GM23338 (cell line): ENCODE measurements at regions not wholly inside any gene's neighbourhood (a gene's known extent, or its start where the extent isn't known, plus 50 kb on each side); places are given as distances from the start of the nearest gene placed in this dataset.
A peak's percentile ranks its signal among the peaks of the same experiment; 100 is the strongest.

ENCODE experiments used
- ATAC-seq: fragments of 200-7000 bp; cut with Tn5 transposase; 3 replicates; pipeline ENCODE4 v1.9.1; 2020
- DNase-seq: peaks from one replicate; pipeline ENCODE4 v3.0.0-alpha.2; 2015; ENCODE audit warnings: low spot score
- H2AFZ ChIP-seq: fragments of 200-600 bp; sonication (generic); 2 replicates; pipeline ENCODE4 v1.8.0; 2016; ENCODE audit warnings: antibody characterized with exemption, mild to moderate bottlenecking, moderate library complexity
- H3F3A ChIP-seq: fragments of 200-600 bp; sonication (generic); replicated peaks from 2 replicates; pipeline ENCODE4 v1.8.0; 2017; ENCODE audit warnings: antibody characterized with exemption, mixed run types, low read depth
- H3K27ac ChIP-seq: fragments of 200-600 bp; sonication (generic); 2 replicates; pipeline ENCODE4 v1.6.1; 2016; ENCODE audit warnings: low read depth
- H3K27me3 ChIP-seq: fragments of 200-600 bp; sonication (generic); 2 replicates; pipeline ENCODE4 v1.8.0; 2016; ENCODE audit warnings: mild to moderate bottlenecking, mixed run types, moderate library complexity; ENCODE audit not compliant: insufficient read depth
- H3K36me3 ChIP-seq: fragments of 200-600 bp; sonication (generic); 2 replicates; pipeline ENCODE4 v1.8.0; 2016; ENCODE audit warnings: mild to moderate bottlenecking; ENCODE audit not compliant: insufficient read depth
- H3K4me1 ChIP-seq: fragments of 200-600 bp; sonication (generic); 2 replicates; pipeline ENCODE4 v1.8.0; 2016; ENCODE audit warnings: mild to moderate bottlenecking, moderate library complexity; ENCODE audit not compliant: insufficient read depth
- H3K4me2 ChIP-seq: fragments of 200-600 bp; sonication (generic); 2 replicates; pipeline ENCODE4 v1.7.1; 2017; ENCODE audit warnings: mixed run types
- H3K4me3 ChIP-seq: fragments of 200-600 bp; sonication (generic); 2 replicates; pipeline ENCODE4 v1.6.1; 2016; ENCODE audit warnings: mixed run types
- H3K79me2 ChIP-seq: fragments of 200-600 bp; sonication (generic); replicated peaks from 2 replicates; pipeline ENCODE4 v1.8.0; 2017; ENCODE audit warnings: mild to moderate bottlenecking; ENCODE audit not compliant: insufficient read depth
- H3K9me2 ChIP-seq: fragments of 200-600 bp; sonication (generic); 2 replicates; pipeline ENCODE4 v1.8.0; 2017; ENCODE audit not compliant: insufficient read depth
- H4K20me1 ChIP-seq: fragments of 200-600 bp; sonication (generic); replicated peaks from 2 replicates; pipeline ENCODE4 v1.8.0; 2017; ENCODE audit warnings: mild to moderate bottlenecking; ENCODE audit not compliant: insufficient read depth
- H3K27ac Mint-ChIP-seq: 2 replicates; pipeline ENCODE4 v1.8.0; 2020; ENCODE audit warnings: inconsistent platforms, mild to moderate bottlenecking, moderate library complexity, mixed read lengths
- H3K27me3 Mint-ChIP-seq: 3 replicates; pipeline ENCODE4 v1.8.0; 2022; ENCODE audit warnings: low read depth, mild to moderate bottlenecking, moderate library complexity, mixed read lengths, inconsistent platforms; ENCODE audit not compliant: insufficient read depth, poor library complexity
- H3K36me3 Mint-ChIP-seq: 3 replicates; pipeline ENCODE4 v1.8.0; 2021; ENCODE audit warnings: low read depth, mild to moderate bottlenecking, inconsistent platforms, moderate library complexity, mixed read lengths
- H3K4me1 Mint-ChIP-seq: 3 replicates; pipeline ENCODE4 v1.8.0; 2020; ENCODE audit warnings: mild to moderate bottlenecking, inconsistent platforms, mixed read lengths
- H3K4me3 Mint-ChIP-seq: 3 replicates; pipeline ENCODE4 v1.8.0; 2021; ENCODE audit warnings: moderate library complexity, mild to moderate bottlenecking, inconsistent platforms, mixed read lengths
- H3K9me3 Mint-ChIP-seq: 3 replicates; pipeline ENCODE4 v1.8.0; 2020; ENCODE audit warnings: moderate library complexity, mild to moderate bottlenecking, inconsistent platforms, mixed read lengths
- CREB1 ChIP-seq: fragments of 250-450 bp; sonication (Bioruptor Pico); IDR thresholded peaks from 2 replicates; pipeline ENCODE4 v1.5.0; 2020; ENCODE audit warnings: low read depth, mild to moderate bottlenecking, moderate library complexity
- EZH2 ChIP-seq: fragments of 200-600 bp; sonication (generic); IDR thresholded peaks from one replicate; pipeline ENCODE4 v1.8.0; 2017; ENCODE audit warnings: antibody characterized with exemption, mild to moderate bottlenecking, low read depth; ENCODE audit not compliant: unreplicated experiment
- EZH2phosphoT487 ChIP-seq: fragments of 200-600 bp; sonication (generic); IDR thresholded peaks from one replicate; pipeline ENCODE4 v1.8.1; 2018; ENCODE audit warnings: antibody characterized with exemption; ENCODE audit not compliant: unreplicated experiment
- JUNB ChIP-seq: IDR thresholded peaks from one replicate; pipeline ENCODE4 v1.6.1; 2016; ENCODE audit warnings: antibody characterized with exemption; ENCODE audit not compliant: unreplicated experiment
- POLR2AphosphoS5 ChIP-seq: IDR thresholded peaks from 2 replicates; pipeline ENCODE4 v1.6.1; 2016; ENCODE audit warnings: antibody characterized with exemption, low read depth
- STAT1 ChIP-seq: IDR thresholded peaks from one replicate; pipeline ENCODE4 v1.6.1; 2016; ENCODE audit warnings: antibody characterized with exemption; ENCODE audit not compliant: unreplicated experiment
- ZNF114 ChIP-seq: fragments of 250-450 bp; sonication (Bioruptor Pico); IDR thresholded peaks from 2 replicates; pipeline ENCODE4 v1.5.0; 2020; ENCODE audit warnings: mild to moderate bottlenecking, moderate library complexity
- ZNF331 ChIP-seq: fragments of 250-450 bp; sonication (Bioruptor Pico); IDR thresholded peaks from 2 replicates; pipeline ENCODE4 v1.5.0; 2020; ENCODE audit warnings: low read depth, mild to moderate bottlenecking, moderate library complexity
- TF ChIP-seq, protein P1 (sequence below), 2 experiments: fragments of 200-600 bp in 1 of 2; sonication (generic) in 1 of 2; conservative IDR thresholded peaks; 2 replicates each; pipeline versions ENCODE4 v1.5.1 to v1.6.1; 2016 to 2017; ENCODE audit warnings: antibody characterized with exemption in 2 of 2, low read depth in 2 of 2, mild to moderate bottlenecking in 2 of 2, moderate library complexity in 1 of 2
- TF ChIP-seq, protein P2 (sequence below): IDR thresholded peaks from one replicate; pipeline ENCODE4 v1.6.1; 2018; ENCODE audit warnings: antibody characterized with exemption; ENCODE audit not compliant: unreplicated experiment

DNA sequence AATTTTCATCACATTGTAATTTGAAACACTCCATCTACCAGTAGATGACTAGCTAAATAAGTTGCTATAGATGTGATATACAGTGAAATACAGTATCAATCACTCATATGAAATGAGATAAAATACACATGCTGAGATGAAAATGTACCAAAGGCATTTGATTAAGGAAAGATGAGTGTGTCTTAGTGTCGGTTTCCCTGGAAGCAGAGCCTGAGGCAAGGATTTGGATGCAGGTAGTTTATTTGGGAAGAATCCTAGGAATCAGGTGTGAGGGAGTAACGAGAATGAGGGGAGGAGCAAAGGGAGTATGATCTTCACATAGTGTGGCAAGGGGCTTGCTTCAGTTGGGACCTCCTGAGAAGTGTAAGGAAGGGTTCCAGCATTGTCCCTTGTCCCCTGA is 188.2 kb upstream of the CTBP2 start:
- Histone ChIP-seq H3K27ac (no peak overlapping the region), H3K4me2 (no peak overlapping the region), H3K9me2 (no peaks in the 10 kb centered on the region), H3K4me1 (no peaks in the 10 kb centered on the region; the same call in 1 of the 2 replicates), H3K79me2 (no peaks in the 10 kb centered on the region), H3K4me3 (no peak overlapping the region), H3K36me3 (no peaks in the 10 kb centered on the region), H2AFZ (no peak overlapping the region), H4K20me1 (no peaks in the 10 kb centered on the region), H3K27me3 (no peaks in the 10 kb centered on the region), H3F3A (no peaks in the 10 kb centered on the region)
- Mint-ChIP-seq H3K27me3 (peaks cover 3% of the 10 kb centered on the region), H3K9me3 (peaks cover 7% of the 10 kb centered on the region), H3K4me1 (peaks cover 13% of the 10 kb centered on the region), H3K36me3 (no peaks in the 10 kb centered on the region; the same call in 2 of the 3 replicates), H3K4me3 (no peak overlapping the region), H3K27ac (no peak overlapping the region)
- no peak for DNase-seq
- TF ChIP-seq, protein P1, sequence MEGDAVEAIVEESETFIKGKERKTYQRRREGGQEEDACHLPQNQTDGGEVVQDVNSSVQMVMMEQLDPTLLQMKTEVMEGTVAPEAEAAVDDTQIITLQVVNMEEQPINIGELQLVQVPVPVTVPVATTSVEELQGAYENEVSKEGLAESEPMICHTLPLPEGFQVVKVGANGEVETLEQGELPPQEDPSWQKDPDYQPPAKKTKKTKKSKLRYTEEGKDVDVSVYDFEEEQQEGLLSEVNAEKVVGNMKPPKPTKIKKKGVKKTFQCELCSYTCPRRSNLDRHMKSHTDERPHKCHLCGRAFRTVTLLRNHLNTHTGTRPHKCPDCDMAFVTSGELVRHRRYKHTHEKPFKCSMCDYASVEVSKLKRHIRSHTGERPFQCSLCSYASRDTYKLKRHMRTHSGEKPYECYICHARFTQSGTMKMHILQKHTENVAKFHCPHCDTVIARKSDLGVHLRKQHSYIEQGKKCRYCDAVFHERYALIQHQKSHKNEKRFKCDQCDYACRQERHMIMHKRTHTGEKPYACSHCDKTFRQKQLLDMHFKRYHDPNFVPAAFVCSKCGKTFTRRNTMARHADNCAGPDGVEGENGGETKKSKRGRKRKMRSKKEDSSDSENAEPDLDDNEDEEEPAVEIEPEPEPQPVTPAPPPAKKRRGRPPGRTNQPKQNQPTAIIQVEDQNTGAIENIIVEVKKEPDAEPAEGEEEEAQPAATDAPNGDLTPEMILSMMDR (conservative IDR thresholded peaks at IDR 0.05; ENCODE audit: low read depth in 2 of 2), result no peak
- no peak for TF ChIP-seq STAT1
- no peak for TF ChIP-seq CREB1 (CRISPR knock-in tag)
- TF ChIP-seq POLR2AphosphoS5, result no peak
- TF ChIP-seq JUNB, result no peak
- TF ChIP-seq, protein P2, sequence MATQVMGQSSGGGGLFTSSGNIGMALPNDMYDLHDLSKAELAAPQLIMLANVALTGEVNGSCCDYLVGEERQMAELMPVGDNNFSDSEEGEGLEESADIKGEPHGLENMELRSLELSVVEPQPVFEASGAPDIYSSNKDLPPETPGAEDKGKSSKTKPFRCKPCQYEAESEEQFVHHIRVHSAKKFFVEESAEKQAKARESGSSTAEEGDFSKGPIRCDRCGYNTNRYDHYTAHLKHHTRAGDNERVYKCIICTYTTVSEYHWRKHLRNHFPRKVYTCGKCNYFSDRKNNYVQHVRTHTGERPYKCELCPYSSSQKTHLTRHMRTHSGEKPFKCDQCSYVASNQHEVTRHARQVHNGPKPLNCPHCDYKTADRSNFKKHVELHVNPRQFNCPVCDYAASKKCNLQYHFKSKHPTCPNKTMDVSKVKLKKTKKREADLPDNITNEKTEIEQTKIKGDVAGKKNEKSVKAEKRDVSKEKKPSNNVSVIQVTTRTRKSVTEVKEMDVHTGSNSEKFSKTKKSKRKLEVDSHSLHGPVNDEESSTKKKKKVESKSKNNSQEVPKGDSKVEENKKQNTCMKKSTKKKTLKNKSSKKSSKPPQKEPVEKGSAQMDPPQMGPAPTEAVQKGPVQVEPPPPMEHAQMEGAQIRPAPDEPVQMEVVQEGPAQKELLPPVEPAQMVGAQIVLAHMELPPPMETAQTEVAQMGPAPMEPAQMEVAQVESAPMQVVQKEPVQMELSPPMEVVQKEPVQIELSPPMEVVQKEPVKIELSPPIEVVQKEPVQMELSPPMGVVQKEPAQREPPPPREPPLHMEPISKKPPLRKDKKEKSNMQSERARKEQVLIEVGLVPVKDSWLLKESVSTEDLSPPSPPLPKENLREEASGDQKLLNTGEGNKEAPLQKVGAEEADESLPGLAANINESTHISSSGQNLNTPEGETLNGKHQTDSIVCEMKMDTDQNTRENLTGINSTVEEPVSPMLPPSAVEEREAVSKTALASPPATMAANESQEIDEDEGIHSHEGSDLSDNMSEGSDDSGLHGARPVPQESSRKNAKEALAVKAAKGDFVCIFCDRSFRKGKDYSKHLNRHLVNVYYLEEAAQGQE, result no peak
- no peak for ATAC-seq

DNA sequence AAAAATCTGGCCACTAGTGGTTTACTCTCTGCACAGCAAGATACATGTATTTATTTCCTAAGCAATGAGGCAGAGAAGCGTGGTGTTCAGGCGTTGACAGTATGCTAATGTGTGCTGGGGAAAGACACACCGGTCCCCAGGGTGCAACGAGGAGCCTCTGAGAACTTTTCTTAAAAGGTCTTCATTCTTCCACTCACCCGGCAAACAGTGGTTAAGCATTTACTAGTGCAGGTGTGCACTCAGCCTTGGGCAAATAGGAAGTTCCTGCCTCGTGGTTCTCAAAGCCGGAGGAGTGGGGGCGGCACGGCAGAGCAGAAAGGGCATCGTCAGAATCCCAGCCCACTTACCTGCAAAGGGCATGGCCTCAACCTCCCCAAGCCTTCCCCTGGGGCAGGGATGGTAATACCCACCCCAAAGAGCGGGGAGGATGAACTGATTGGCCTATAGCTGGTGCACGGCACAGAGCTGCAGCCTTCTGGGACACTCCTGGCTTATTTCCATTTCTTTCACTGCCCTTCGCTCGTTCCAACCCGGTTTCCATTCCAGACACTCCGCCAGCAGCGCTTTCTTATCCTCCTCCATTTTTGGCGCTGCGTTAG is 184.3 kb upstream of the CTBP2 start:
- Mint-ChIP-seq H3K36me3 (no peaks in the 10 kb centered on the region; the same call in 2 of the 3 replicates), H3K9me3 (peaks cover 7% of the 10 kb centered on the region), H3K27me3 (peaks cover 2% of the 10 kb centered on the region), H3K4me3 (no peak overlapping the region), H3K27ac (no peak overlapping the region), H3K4me1 (peaks cover 13% of the 10 kb centered on the region)
- H3K4me3 ChIP-seq, result no peak overlapping the region
- no peak overlapping the region for H3K4me2 ChIP-seq
- no peaks in the 10 kb centered on the region for H4K20me1 ChIP-seq
- no peak for TF ChIP-seq EZH2
- TF ChIP-seq, protein P2, result no peak
- TF ChIP-seq ZNF331 (CRISPR knock-in tag), result no peak
- no peak for TF ChIP-seq JUNB
- TF ChIP-seq, protein P1 (conservative IDR thresholded peaks at IDR 0.05; ENCODE audit: low read depth in 2 of 2), result no peak
- no peak for TF ChIP-seq ZNF114 (CRISPR knock-in tag)
- TF ChIP-seq POLR2AphosphoS5, result no peak
- TF ChIP-seq EZH2phosphoT487, result no peak
- no peaks in the 10 kb centered on the region for H3K27me3 ChIP-seq
- 0 out of 2 replicates have a peak, but pooled peaks cover 2% of the 10 kb centered on the region for H3K9me2 ChIP-seq
- H3F3A ChIP-seq, result no peaks in the 10 kb centered on the region
- H3K36me3 ChIP-seq, result no peaks in the 10 kb centered on the region
- no peaks in the 10 kb centered on the region for H3K79me2 ChIP-seq
- H2AFZ ChIP-seq, result peak overlapping the region; percentile 93
- ATAC-seq, result no peak; the same call in 2 of the 3 replicates
- no peak overlapping the region for H3K27ac ChIP-seq
- H3K4me1 ChIP-seq, result no peaks in the 10 kb centered on the region; the same call in 1 of the 2 replicates
- no peak for DNase-seq
